ENCODE measurements at regions not wholly inside any gene's neighbourhood (a gene's known extent, or its start where the extent isn't known, plus 50 kb on each side); places are given as distances from the start of the nearest gene placed in this dataset.

- intact Hi-C loops (cut with micrococcal nuclease; ENCODE audit: unreplicated experiment): no loop called here
- DNase-seq: no peak
- Histone ChIP-seq H3K27me3 (replicated peaks; ENCODE audit: control insufficient read depth, insufficient read depth, low read length) (no peaks in the 10 kb centered on the region), H3K36me3 (ENCODE audit: control insufficient read depth, insufficient read depth, low read length) (no peaks in the 10 kb centered on the region), H3K4me1 (peaks cover 7% of the 10 kb centered on the region; the same call in 1 of the 2 replicates), H3K9me3 (no peaks in the 10 kb centered on the region), H3K4me3 (ENCODE audit: low read depth, low read length) (no peak overlapping the region)
- TF ChIP-seq CTCF (IDR thresholded peaks at IDR 0.05; ENCODE audit: insufficient read depth in 1 of 2, low read depth in 1 of 2, low read length in 1 of 2, severe bottlenecking in 1 of 2, unreplicated experiment in 1 of 2): no peak
- BruUV-seq (replicated peaks): no TSS peak
- Mint-ChIP-seq H3K27ac (ENCODE audit: unreplicated experiment) (no peak overlapping the region), H3K4me3 (ENCODE audit: unreplicated experiment) (no peak overlapping the region), H3K27me3 (ENCODE audit: insufficient read depth, unreplicated experiment) (no peaks in the 10 kb centered on the region), H3K9me3 (ENCODE audit: unreplicated experiment) (no peaks in the 10 kb centered on the region), H3K36me3 (ENCODE audit: insufficient read depth, unreplicated experiment) (no peaks in the 10 kb centered on the region), H3K4me1 (ENCODE audit: low read depth, unreplicated experiment) (peaks cover 6% of the 10 kb centered on the region)
- POLR2A ChIA-PET: no interaction called here
- CTCF ChIA-PET: no interaction called here
These were observed 690.4 kb downstream of the SLCO4C1 start for GRCh38 chr5:101605700-101606099.

GRCh38 chr5:101600614-101601013 is 695.5 kb downstream of the SLCO4C1 start:
- Histone ChIP-seq H3K4me1 (peaks cover 7% of the 10 kb centered on the region; the same call in 1 of the 2 replicates), H3K27me3 (replicated peaks; ENCODE audit: control insufficient read depth, insufficient read depth, low read length) (no peaks in the 10 kb centered on the region), H3K4me3 (ENCODE audit: low read depth, low read length) (no peak overlapping the region), H3K9me3 (peaks cover 8% of the 10 kb centered on the region; the same call in 1 of the 2 replicates), H3K36me3 (ENCODE audit: control insufficient read depth, insufficient read depth, low read length) (no peaks in the 10 kb centered on the region)
- H3K4me3 Mint-ChIP-seq (ENCODE audit: unreplicated experiment): no peak overlapping the region
- peaks cover 6% of the 10 kb centered on the region for H3K4me1 Mint-ChIP-seq (ENCODE audit: low read depth, unreplicated experiment)
- no peak for TF ChIP-seq CTCF (IDR thresholded peaks at IDR 0.05; ENCODE audit: insufficient read depth in 1 of 2, low read depth in 1 of 2, low read length in 1 of 2, severe bottlenecking in 1 of 2, unreplicated experiment in 1 of 2)
- no peak for DNase-seq
- H3K27ac Mint-ChIP-seq (ENCODE audit: unreplicated experiment): no peak overlapping the region
- CTCF ChIA-PET: interaction anchor here (0.7 kb wide), 1 partner anchor 73 kb away, joined by 3 read pairs; no protein-coding TSS in a partner anchor
- peaks cover 8% of the 10 kb centered on the region for H3K9me3 Mint-ChIP-seq (ENCODE audit: unreplicated experiment)
- H3K36me3 Mint-ChIP-seq (ENCODE audit: insufficient read depth, unreplicated experiment): no peaks in the 10 kb centered on the region
- BruUV-seq (replicated peaks): no TSS peak
- intact Hi-C loops (cut with micrococcal nuclease; ENCODE audit: unreplicated experiment): no loop called here
- H3K27me3 Mint-ChIP-seq (ENCODE audit: insufficient read depth, unreplicated experiment): no peaks in the 10 kb centered on the region
- POLR2A ChIA-PET: no interaction called here

- H3K9me3 ChIP-seq: 0 out of 2 replicates have a peak, but pooled peaks cover 3% of the 10 kb centered on the region
- no peaks in the 10 kb centered on the region for H3K4me1 ChIP-seq
- peaks cover 2% of the 10 kb centered on the region for H3K9me3 Mint-ChIP-seq (ENCODE audit: unreplicated experiment)
- intact Hi-C loops (cut with micrococcal nuclease; ENCODE audit: unreplicated experiment): loop anchor here (1.0 to 5.0 kb wide), 4 partner anchors 87 to 1111 kb away; no protein-coding TSS in a partner anchor
- H3K36me3 ChIP-seq (ENCODE audit: control insufficient read depth, insufficient read depth, low read length): no peaks in the 10 kb centered on the region
- BruUV-seq (replicated peaks): no TSS peak
- H3K4me1 Mint-ChIP-seq (ENCODE audit: low read depth, unreplicated experiment): no peaks in the 10 kb centered on the region
- DNase-seq: peak in 1 of 2 experiments; percentile 13
- H3K4me3 ChIP-seq (ENCODE audit: low read depth, low read length): no peak overlapping the region
- no peak overlapping the region for H3K27ac Mint-ChIP-seq (ENCODE audit: unreplicated experiment)
- H3K27me3 Mint-ChIP-seq (ENCODE audit: insufficient read depth, unreplicated experiment): no peaks in the 10 kb centered on the region
- no peaks in the 10 kb centered on the region for H3K27me3 ChIP-seq (replicated peaks; ENCODE audit: control insufficient read depth, insufficient read depth, low read length)
- H3K36me3 Mint-ChIP-seq (ENCODE audit: insufficient read depth, unreplicated experiment): no peaks in the 10 kb centered on the region
- TF ChIP-seq CTCF (IDR thresholded peaks at IDR 0.05; ENCODE audit: insufficient read depth in 1 of 2, low read depth in 1 of 2, low read length in 1 of 2, severe bottlenecking in 1 of 2, unreplicated experiment in 1 of 2): peak; percentile 39 to 41
- no peak overlapping the region for H3K4me3 Mint-ChIP-seq (ENCODE audit: unreplicated experiment)
- CTCF ChIA-PET: no interaction called here
- POLR2A ChIA-PET: no interaction called here
These were observed 687.3 kb upstream of the ST8SIA4 start for GRCh38 chr5:101590384-101590783.
